Body of pancreas (tissue), 4 donors: ENCODE measurements at regions not wholly inside any gene's neighbourhood (a gene's known extent, or its start where the extent isn't known, plus 50 kb on each side); places are given as distances from the start of the nearest gene placed in this dataset.

Experiments
- CTCF ChIP-seq, 7 experiments: fragments of 450-650 bp in 4 of 7; fragments of 200-600 bp in 3 of 7; sonication (generic) in 3 of 7; IDR thresholded peaks; one replicate each; pipeline ENCODE4 v1.5.1; 2016 to 2019; ENCODE audit warnings: antibody characterized with exemption in 7 of 7
- POLR2A ChIP-seq, 3 donors: fragments of 450-650 bp; IDR thresholded peaks; one replicate each; pipeline ENCODE4 v1.6.1; 2016; ENCODE audit warnings: antibody characterized with exemption in 3 of 3, mild to moderate bottlenecking in 2 of 3

DNA sequence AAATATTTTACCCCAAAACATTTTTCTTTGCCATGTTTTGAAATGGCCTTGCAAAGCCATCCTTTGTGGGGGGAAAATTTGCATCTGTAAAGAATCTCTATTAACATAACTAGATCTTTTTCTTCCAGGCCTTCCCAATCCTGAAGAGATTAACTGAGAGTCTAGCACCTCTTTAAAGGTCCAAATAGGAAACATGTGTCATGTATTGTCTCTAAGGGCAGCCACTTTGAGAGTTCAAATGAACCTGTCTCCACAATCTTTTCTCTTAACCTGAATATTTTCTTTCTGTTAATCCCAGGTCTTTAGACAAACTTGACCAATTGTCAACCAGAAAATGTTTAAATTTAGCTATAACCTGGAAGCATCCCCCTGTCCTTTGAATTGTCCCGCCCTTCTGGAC is 236.6 kb upstream of the PROK2 start:
- TF ChIP-seq CTCF (IDR thresholded peaks at IDR 0.05) (no peak), POLR2A (IDR thresholded peaks at IDR 0.05) (no peak)
